Parathyroid adenoma (tissue), 2 donors: ENCODE measurements at regions not wholly inside any gene's neighbourhood (a gene's known extent, or its start where the extent isn't known, plus 50 kb on each side); places are given as distances from the start of the nearest gene placed in this dataset.

Experiments
- H2AFZ ChIP-seq: fragments of 300-600 bp; sonication (generic); one replicate; pipeline ENCODE4 v1.7.0; 2017; ENCODE audit warnings: antibody characterized with exemption, mild to moderate bottlenecking
- H3K27ac ChIP-seq: fragments of 300-600 bp; sonication (generic); one replicate; pipeline ENCODE4 v1.7.0; 2017
- H3K27me3 ChIP-seq: fragments of 300-600 bp; sonication (generic); one replicate; pipeline ENCODE4 v1.7.0; 2017; ENCODE audit warnings: low read length; ENCODE audit not compliant: control insufficient read depth, insufficient read depth
- H3K36me3 ChIP-seq: fragments of 300-600 bp; sonication (generic); one replicate; pipeline ENCODE4 v1.7.0; 2017; ENCODE audit warnings: low read length; ENCODE audit not compliant: control insufficient read depth, insufficient read depth
- H3K4me1 ChIP-seq: fragments of 300-600 bp; sonication (generic); one replicate; pipeline ENCODE4 v1.7.0; 2017; ENCODE audit warnings: control low read depth
- H3K4me2 ChIP-seq: fragments of 300-600 bp; sonication (generic); one replicate; pipeline ENCODE4 v1.7.0; 2017; ENCODE audit warnings: low read length
- H3K4me3 ChIP-seq: fragments of 300-600 bp; sonication (generic); one replicate; pipeline ENCODE4 v1.7.0; 2017; ENCODE audit warnings: low read depth, low read length
- H3K79me2 ChIP-seq: fragments of 300-600 bp; sonication (generic); one replicate; pipeline ENCODE4 v1.7.0; 2017; ENCODE audit warnings: control low read depth
- H3K9ac ChIP-seq: fragments of 300-600 bp; sonication (generic); one replicate; pipeline ENCODE4 v1.7.0; 2017; ENCODE audit warnings: mild to moderate bottlenecking
- H3K9me3 ChIP-seq: fragments of 300-600 bp; sonication (generic); one replicate; pipeline ENCODE4 v1.7.0; 2017; ENCODE audit warnings: low read length; ENCODE audit not compliant: control insufficient read depth
- TF ChIP-seq, protein P1 (sequence below): fragments of 300-600 bp; sonication (generic); IDR thresholded peaks from one replicate; pipeline ENCODE4 v1.7.0; 2017; ENCODE audit warnings: antibody characterized with exemption, mild to moderate bottlenecking
- donor health status: primary hyperparathyroidism.

DNA sequence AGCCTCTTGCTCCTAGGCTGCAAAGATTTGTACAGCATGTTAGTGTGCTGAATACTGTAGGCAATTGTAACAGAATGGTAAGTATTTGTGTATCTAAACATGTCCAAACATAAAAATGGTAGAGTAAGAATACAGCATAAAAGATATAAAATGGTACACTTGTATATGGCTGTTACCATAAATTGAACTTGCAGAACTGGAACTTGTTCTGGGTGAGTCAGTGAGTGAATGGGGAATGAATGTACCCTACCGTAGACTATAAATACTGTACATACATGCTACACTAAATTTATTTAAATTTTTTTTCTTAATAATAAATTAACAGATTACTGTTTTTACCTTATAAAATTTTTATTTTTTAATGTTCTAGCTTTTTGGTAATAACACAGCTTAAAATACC lies 858.7 kb downstream of the ROBO2 start:
- Histone ChIP-seq H3K79me2 (no peaks in the 10 kb centered on the region), H3K9ac (no peak overlapping the region), H3K9me3 (no peaks in the 10 kb centered on the region), H3K36me3 (no peaks in the 10 kb centered on the region), H3K27me3 (no peaks in the 10 kb centered on the region), H3K27ac (no peak overlapping the region), H2AFZ (no peak overlapping the region), H3K4me2 (no peak overlapping the region), H3K4me3 (no peak overlapping the region), H3K4me1 (no peaks in the 10 kb centered on the region)
- TF ChIP-seq, protein P1, sequence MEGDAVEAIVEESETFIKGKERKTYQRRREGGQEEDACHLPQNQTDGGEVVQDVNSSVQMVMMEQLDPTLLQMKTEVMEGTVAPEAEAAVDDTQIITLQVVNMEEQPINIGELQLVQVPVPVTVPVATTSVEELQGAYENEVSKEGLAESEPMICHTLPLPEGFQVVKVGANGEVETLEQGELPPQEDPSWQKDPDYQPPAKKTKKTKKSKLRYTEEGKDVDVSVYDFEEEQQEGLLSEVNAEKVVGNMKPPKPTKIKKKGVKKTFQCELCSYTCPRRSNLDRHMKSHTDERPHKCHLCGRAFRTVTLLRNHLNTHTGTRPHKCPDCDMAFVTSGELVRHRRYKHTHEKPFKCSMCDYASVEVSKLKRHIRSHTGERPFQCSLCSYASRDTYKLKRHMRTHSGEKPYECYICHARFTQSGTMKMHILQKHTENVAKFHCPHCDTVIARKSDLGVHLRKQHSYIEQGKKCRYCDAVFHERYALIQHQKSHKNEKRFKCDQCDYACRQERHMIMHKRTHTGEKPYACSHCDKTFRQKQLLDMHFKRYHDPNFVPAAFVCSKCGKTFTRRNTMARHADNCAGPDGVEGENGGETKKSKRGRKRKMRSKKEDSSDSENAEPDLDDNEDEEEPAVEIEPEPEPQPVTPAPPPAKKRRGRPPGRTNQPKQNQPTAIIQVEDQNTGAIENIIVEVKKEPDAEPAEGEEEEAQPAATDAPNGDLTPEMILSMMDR, result no peak

- Histone ChIP-seq H3K4me1 (no peaks in the 10 kb centered on the region), H3K27me3 (no peaks in the 10 kb centered on the region), H3K9ac (no peak overlapping the region), H3K4me2 (no peak overlapping the region), H3K36me3 (no peaks in the 10 kb centered on the region), H3K4me3 (no peak overlapping the region), H3K27ac (no peak overlapping the region), H2AFZ (no peak overlapping the region), H3K9me3 (no peaks in the 10 kb centered on the region), H3K79me2 (no peaks in the 10 kb centered on the region)
- TF ChIP-seq, protein P1, result no peak
These were observed 862.8 kb downstream of the ROBO2 start for GRCh38 chr3:77902675-77903074.

- Histone ChIP-seq H3K4me2 (no peak overlapping the region), H2AFZ (no peak overlapping the region), H3K36me3 (no peaks in the 10 kb centered on the region), H3K27ac (no peak overlapping the region), H3K4me1 (no peaks in the 10 kb centered on the region), H3K27me3 (no peaks in the 10 kb centered on the region), H3K79me2 (no peaks in the 10 kb centered on the region), H3K9me3 (no peaks in the 10 kb centered on the region), H3K9ac (no peak overlapping the region), H3K4me3 (no peak overlapping the region)
- TF ChIP-seq, protein P1, result no peak
These were observed 866.3 kb downstream of the ROBO2 start for GRCh38 chr3:77906102-77906709.

- no peak overlapping the region for H3K4me2 ChIP-seq
- no peak overlapping the region for H3K4me3 ChIP-seq
- H3K27me3 ChIP-seq, result no peaks in the 10 kb centered on the region
- H3K9ac ChIP-seq, result no peak overlapping the region
- TF ChIP-seq, protein P1, result no peak
- H3K79me2 ChIP-seq, result no peaks in the 10 kb centered on the region
- H3K36me3 ChIP-seq, result no peaks in the 10 kb centered on the region
- H3K27ac ChIP-seq, result no peak overlapping the region
- no peak overlapping the region for H2AFZ ChIP-seq
- no peaks in the 10 kb centered on the region for H3K9me3 ChIP-seq
- no peaks in the 10 kb centered on the region for H3K4me1 ChIP-seq
These were observed 873.8 kb downstream of the ROBO2 start for GRCh38 chr3:77913524-77914174.

- H3K79me2 ChIP-seq, result no peaks in the 10 kb centered on the region
- H3K4me2 ChIP-seq, result no peak overlapping the region
- no peaks in the 10 kb centered on the region for H3K36me3 ChIP-seq
- no peak overlapping the region for H3K4me3 ChIP-seq
- TF ChIP-seq, protein P1, result no peak
- no peak overlapping the region for H2AFZ ChIP-seq
- H3K27ac ChIP-seq, result no peak overlapping the region
- H3K9ac ChIP-seq, result no peak overlapping the region
- H3K9me3 ChIP-seq, result no peaks in the 10 kb centered on the region
- no peaks in the 10 kb centered on the region for H3K27me3 ChIP-seq
- H3K4me1 ChIP-seq, result no peaks in the 10 kb centered on the region
These were observed 875.4 kb downstream of the ROBO2 start for GRCh38 chr3:77915336-77915735.
